ENCODE measurements at regions not wholly inside any gene's neighbourhood (a gene's known extent, or its start where the extent isn't known, plus 50 kb on each side); places are given as distances from the start of the nearest gene placed in this dataset.

GRCh38 chrX:51155566-51155965 lies 177.1 kb upstream of the NUDT10 start:
- TF ChIP-seq CTCF (IDR thresholded peaks at IDR 0.05): no peak
- no peak for TF ChIP-seq POLR2A (IDR thresholded peaks at IDR 0.05)
